Dedifferentiated amniotic fluid mesenchymal stem cell (primary cell): ENCODE measurements at regions not wholly inside any gene's neighbourhood (a gene's known extent, or its start where the extent isn't known, plus 50 kb on each side); places are given as distances from the start of the nearest gene placed in this dataset.

ENCODE experiments used
- DNase-seq: peaks from one replicate; pipeline ENCODE4 v3.0.0-alpha.2; 2016; ENCODE audit errors: extremely low spot score

DNA sequence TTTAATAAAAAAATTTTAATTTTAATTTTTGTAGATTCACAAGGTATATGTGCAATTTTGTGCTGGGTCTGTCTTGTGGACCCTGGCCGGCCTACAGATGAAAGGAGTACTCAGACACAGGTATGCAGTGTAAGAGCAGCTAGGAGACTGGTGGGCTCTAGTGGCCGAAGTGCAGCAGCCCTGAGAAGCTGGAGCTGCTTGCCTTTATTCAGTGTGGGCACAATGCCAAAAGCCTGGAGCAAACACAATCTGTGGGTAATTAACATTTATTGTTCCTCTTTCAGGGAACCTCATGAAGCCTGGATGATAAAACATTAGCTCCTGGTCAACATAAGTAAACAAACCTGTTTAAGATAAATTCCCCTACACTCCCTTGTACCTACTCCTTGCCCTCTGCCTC is 135.7 kb upstream of the SEL1L start:
- no peak for DNase-seq

DNA sequence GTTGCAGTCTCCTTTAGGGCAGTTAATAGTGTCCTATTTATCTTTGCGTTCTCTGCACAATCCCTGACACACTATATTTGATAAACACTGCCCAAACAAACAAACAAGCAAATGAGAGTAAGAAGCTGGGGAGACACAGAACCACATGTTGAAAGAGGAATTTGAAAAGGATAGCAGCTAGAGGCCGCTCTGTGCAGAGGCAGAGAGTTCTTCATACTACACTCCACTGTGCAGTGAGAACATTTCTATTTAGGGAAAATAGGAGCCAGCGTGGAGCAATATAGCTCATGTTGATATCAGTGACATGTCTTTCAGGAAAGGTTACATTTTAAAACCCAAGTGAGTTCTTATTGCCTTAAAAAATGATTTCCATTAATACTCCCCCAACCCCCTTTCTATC is 140.3 kb upstream of the SEL1L start:
- DNase-seq: no peak

DNA sequence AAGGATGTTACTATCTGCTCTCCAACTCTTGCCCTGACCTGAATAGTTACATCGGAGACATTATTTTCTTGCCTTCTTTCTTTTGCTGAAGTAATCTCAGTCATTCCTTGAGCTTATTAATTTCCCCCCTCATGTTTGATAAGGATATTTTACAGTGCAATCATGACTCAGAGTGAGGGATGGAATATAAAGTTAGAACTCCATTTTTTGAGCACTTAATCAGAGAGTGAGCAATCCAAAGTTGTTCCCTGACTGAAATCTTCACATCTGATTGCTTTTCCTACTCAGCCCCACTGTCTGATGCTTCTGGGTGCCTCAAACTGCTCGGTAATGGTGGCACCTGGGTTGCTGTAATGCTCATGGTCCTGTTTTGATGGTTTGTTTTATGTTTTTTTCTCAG is 142.7 kb upstream of the SEL1L start:
- no peak for DNase-seq

DNA sequence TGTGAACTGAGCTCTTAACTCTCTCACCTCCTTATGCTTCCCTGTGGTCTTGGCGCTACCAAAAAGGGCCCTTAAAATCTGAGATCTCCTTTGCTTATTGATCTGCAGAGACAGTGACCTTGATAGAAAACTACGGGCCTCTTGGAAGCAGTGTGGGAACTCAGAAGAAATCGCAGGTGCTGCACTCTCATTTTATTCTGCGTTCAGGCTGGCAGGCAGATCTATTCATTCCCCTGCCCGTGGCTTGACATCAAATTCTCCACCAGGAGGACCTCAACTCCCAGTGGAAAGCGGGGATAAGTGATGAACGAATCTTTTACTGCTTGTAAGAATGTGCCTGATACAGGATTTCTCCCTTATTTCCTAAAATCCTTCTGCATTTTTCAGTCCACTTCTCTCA is 143.2 kb upstream of the SEL1L start:
- no peak for DNase-seq

DNA sequence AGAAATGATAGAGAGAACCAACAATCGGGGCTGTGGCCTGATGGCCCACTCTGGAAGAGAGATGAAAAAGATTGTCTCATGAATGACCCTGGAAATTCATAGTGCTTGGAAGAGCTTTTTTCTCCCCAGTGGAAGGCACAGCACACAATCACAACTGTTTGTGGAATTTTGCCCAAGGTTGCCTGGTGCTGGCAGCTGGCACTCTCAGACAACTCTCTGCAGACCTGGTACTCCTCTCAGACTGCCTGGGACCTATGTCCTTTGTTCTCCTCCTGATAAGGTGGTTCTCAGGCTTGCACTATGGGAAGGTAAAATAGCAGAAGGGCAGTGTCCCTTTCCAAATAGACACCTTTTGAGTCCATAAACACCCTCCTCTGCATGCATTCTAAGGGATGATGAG is 144.1 kb upstream of the SEL1L start:
- no peak for DNase-seq

DNA sequence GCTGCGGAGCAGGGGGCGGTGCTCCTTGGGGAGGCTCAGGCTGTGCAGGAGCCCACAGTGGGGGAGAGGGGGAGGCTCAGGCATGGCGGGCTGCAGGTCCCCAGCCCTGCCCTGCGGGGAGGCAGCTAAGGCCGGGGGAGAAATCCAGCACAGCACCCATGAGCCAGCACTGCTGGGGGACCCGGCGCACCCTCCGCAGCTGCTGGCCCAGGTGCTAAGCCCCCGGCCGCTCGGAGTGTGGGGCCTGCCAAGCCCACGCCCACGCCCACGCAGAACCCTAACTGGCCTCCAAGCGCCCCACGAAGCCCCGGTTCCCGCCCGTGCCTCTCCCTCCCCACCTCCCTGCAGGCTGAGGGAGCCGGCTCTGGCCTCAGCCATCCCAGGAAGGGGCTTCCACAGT is 145.6 kb upstream of the SEL1L start:
- DNase-seq: no peak

DNA sequence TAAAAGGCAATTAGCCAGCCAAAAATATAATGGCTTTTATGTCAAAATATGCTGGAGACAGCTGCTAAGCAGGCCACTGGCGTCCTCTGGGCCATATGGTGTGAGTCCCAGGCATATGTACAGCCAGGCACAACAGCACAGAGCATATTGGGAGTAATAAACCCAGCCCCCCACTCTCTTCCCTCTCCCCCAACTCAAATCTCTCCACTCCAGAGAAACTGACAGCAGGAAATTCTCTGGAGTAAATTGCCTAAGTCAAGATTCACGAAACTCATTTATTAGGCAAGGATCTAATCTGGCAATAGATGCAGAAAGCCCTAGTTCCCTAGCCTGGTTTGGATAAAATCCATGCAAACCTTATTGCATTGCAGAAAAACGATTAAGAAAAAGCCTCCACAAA is 147.9 kb upstream of the SEL1L start:
- DNase-seq: no peak

DNA sequence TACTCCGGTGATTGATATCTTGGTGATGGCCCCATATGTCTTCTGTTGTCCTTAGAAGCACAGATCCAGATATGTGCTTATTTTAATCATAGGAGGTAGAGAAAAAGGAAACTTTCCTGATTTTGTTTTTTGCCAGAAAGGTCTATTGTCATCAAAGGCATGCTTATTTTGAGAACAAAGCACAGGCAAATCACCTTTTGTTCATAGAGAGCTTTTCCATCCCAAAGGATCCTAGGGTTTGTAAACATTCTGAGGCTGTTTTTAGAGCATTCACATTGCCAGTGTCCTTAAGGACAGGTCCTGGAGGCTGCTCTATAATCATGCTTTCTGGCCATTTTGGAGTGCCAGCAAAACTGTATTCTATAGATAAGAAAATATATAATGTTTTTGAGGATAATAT is 148.5 kb upstream of the SEL1L start:
- DNase-seq: no peak

DNA sequence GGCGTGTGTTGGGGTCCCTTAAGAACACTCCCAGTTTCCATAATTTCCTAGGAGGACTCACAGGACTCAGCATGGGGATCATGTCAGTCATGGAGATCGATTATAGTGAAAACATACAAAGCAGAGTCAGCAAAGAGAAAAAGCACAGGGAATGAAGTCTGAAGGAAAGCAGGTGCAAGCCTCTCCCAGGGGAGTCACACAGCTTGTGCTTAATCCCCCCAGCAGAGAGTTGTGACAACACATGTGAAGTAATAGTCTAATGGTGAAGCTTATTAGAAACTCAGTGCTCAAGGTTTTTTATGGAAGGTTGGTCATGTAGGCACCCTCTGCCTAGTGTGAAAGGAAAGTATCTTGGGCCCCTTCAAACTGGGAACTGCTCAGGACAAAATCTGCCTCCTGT is 149.0 kb upstream of the SEL1L start:
- no peak for DNase-seq

DNA sequence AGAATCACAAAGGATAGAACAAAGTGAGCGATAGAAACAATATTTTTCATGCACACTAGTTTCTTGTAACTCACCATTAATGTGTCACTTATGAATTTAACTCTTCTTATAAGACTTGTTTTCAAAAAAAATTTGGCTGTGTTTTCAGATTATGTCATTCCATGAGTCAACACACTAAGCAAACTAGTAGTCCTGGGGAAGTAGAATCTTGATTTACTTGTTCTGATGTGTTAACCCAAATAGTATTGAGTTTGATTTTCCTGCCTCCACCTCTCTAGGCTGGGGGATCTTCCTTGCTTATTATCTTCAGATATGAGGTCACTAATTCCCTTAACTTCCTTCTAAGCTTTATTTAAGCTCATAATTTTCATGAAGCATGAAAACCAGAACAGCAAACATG is 151.0 kb upstream of the SEL1L start:
- DNase-seq: no peak

DNA sequence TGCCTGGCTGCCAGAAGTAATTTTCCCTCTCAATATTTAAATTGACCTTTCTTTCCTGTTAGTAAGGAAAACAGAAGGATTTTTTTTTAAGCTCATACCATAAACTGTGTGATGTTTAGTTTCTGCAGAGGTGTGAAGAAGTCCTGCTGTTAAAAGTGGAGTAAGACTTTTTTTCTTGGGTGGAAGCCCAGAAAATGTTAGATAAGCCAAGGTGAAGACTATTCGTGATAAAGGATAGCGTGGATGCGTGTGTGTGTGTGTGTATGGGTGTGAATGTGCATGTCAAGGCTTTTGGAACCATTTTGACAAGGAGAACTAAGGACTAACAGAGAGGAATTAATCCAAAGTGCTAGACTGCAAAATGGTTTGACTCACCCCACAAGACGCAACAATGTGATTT is 152.9 kb upstream of the SEL1L start:
- no peak for DNase-seq

DNA sequence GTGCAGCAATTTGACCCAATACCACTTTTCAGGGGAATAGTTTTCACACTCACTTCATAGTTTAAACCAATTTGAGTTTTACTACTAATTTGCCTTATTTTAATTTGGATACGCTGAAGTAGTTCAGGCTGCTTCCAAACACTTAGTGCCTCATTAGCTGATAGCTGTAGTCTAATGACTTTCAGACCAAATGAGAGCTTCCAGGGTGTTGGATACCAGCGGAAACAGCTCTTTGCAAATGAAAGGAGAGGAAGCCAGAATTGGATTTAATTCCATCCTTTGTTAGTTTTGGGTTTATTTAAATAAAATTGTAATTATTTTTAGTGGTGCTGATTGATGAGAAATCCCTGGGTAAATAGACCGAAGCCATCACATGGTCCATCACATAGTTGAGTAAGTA is 158.3 kb upstream of the SEL1L start:
- no peak for DNase-seq

DNA sequence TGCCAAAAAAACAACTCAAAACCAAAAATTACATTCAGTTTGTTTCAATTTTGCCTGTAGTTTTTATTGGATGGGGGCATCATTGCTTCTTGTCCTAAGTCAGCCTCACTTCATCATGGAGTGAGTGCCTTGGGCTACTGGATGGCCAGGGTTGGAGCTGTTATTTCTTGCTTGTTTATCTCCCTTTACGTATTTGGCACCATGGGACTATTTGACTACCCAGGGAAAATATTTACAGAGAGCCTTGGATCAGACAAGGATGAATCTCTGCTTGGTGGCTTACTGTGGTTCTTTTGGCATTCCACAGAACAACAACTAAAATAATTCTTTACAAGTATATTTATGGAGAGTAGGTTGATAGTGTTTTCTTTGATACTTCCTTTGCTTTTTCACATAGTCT is 160.8 kb upstream of the SEL1L start:
- no peak for DNase-seq

DNA sequence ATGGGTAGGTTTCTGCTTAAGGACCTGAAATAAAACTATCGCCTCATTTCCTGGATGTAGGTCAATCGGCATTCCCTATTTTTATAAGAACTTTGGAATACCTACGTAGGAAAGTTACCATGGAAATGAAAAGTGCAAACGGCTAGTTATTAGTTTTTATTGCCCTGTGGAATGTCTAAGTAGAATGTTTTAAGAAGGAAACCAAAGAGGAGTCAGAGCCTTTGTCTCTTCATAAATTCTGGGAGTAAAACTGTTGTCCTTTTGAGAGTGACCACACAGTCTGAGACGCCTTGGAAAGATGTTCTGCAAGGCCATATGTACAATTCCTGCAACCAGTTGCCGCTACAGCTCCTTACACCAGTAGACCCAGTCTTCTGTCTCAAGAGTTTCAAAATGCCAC is 176.0 kb upstream of the SEL1L start:
- DNase-seq: no peak

DNA sequence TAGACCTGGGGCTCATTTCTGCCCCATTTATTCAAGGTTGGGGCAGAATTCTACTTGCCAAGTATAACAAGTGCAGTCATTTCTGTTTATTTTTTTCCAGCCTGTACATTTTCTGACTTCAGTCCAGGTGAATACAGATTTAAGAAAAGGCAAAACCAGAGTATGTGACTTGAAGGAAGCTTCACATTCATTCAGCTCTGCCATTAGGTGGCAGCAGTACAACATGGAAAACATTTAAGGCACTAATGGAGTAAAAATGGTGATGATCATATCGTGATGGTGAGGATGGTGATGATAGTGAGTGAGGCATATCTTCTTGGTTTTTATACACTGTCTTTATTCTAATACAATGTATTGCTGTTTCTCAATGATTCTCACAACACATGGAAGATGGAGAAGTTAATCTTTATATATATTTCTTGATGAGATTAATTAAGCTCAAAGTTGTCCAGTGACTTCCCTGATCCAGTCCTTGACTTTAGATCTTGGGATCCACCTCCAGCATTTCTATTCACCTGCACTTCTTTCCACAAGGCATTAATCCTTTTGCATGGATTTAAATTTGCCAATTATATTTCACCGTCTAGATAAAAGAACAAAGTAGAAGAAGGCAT is 176.7 kb upstream of the SEL1L start:
- DNase-seq: no peak

DNA sequence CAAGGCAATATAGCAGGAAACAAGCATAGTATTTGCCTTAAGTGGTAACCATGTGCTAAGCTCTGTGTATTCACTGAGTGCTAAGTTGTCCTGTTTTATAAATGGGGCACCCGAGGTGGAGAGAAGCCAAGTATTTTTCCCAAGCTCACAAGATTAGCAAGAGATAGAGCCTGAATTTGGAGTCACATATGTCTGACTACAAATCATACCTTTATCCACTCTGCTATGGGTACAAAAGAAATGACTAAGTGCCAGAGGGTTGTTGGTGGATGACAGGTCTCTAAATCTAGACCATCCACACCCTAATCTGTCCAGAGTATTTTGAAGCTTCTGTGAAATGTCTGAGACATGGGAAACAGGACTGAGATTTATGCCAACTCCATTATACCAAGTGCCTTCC is 182.1 kb upstream of the SEL1L start:
- DNase-seq: no peak

DNA sequence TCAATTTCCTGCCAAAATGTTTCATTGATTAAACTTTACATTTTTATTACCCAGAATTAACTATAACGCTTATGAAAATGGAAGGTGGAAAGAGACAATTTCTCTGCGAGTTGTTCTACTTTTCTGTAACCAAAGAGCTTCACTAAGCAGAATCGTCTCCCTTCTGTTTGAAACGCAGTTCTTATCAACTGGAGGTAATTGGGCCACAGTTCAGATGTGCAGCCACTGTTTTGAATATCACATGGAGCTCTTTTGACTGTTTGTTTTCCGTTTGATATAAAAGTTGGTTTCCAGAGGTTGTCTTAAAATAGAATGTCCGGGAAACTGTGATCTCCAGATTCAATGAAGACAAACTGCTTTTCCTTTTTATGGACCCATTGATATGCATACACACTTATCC is 183.3 kb upstream of the SEL1L start:
- no peak for DNase-seq

DNA sequence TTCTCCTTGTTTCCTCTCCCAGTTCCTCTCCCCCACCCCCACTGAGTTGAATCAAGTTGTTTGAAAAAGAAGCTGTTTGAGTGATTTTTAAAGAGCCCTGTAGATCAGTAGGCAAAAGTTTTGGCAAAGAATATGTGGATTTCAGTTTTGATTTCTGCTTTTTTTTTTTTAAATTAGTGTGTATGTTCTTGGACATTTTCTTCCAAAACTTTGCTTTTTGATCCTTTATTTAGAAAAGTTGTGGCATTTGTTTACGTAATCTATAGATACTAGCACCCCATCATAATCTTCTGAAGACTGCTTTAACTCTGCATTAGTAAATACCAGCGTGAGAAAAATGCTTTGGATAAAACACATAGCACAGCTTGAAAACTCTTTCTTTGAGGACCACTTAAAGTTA is 190.3 kb upstream of the SEL1L start:
- DNase-seq: no peak

DNA sequence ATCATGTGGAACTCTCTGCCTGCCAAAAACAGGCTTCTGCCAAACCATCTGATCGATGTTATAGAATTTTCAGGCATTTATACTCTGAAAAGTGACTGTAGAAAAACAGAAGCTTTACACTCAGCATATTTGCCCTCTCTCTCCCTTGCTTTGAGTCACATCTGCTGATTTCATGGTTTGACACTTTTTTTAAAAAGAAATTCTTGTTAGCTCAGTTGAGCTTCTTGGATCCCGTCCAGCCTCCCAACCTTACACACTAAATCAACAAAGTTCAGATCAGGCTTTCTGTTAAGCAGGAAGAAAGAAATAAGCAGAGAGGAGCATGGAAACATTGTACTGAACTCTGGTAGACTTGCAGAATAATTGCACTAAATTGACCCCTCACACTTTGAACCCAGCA is 193.6 kb upstream of the SEL1L start:
- no peak for DNase-seq

DNA sequence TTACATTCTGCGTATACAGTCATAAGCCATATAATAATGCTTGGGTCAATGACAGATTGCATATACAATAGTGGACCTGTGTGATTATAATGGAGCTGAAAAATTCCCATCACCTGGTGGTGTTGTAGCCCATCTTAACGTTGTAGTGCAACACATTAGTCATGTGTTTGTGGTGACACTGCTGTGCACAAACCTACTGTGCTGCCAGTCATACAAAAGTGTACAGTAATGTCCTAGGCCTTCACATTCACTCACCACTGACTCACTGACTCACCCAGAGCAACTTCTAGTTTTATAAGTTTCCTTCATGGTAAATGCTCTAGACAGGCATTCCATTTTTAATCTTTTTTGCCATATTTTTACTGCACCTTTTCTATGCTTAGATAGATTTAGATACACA is 194.8 kb upstream of the SEL1L start:
- no peak for DNase-seq

DNA sequence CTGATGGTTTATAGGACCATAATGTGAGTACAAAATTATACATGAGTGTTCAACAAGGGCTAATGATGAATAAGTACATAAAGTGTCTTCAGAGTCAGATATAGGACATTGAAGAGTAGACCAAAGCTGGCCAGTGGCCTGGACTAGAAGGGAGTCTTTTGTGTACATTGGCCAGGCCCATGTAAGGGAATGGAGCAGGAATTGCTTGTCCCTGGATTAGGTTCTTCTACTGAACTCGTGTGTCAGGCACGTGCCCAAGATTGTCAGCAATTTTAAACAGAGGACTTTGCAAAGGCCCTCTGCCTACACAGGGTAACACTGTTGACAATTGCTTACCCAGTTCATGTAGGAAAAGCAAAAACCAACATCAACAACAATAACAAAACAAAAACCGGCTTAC is 196.0 kb upstream of the SEL1L start:
- DNase-seq: no peak

DNA sequence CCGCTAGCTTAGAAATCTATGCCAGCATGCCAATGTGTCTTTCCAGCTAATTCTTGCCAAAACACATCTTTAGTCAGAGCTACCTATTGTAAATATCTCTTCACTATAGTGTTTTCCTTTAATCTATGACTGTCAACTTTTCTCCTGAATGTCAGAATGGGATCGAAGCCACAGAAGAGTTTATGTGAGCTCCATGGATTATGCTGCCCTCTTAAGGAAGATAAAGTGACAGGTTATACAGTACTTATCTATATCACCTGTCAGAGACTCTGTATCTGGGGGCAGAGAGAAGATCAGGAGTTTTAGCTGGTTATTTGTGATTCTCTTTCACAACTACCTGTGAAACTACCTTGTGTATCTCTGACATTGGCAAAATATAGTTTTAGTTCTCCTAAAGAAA is 204.3 kb upstream of the SEL1L start:
- no peak for DNase-seq

DNA sequence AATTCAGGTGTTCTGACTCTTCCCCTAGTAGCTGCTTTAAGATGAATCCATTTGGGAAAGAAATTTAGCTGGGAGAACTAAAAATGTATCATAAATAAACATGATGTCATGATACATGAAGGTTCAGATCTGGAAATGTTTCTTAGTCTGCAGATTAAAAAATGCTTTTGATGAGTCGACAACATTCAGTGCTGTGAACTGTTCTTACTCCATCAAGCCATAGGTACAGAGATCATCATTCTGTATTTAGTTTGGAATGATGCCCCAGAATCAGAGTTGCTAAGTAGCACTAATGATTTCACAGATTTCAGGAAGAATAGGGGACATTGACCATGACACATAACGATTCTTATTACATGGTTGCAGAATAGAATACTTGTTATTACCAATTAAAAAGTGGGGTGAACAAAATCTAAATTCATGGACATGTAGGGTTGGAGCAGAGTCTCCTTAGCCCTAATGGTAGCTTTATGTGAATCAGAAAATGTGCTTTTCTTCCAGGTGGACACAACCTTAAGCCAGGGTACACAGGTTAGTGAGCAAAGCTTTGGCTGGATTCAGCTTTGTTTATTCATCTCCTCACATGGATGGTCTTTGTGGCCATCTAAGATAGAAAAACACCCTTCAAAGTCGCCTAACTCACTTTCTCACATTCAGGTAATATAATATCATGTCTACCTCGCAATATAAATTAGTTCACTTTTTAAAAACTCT is 205.4 kb upstream of the SEL1L start:
- no peak for DNase-seq

DNA sequence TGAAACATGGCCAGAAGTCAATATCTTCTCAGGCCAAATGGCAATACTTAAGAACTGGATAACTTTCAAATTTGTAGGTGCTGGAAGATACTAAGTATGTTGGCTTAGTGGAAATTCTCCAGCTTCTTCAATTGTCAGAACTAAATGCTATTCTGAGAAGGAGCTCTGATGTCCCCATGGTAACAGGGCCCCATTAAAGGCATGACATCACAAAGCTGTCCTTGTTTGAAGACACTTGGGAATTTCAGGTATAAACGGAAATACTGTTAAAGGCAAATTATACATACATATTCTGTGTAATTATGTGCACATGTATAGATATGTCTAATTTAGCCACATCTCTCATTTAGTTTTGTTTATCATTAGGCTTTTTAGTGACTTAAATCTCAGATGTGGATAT is 210.0 kb upstream of the SEL1L start:
- no peak for DNase-seq
